Duodenal mucosa (tissue), 2 donors: ENCODE measurements at regions not wholly inside any gene's neighbourhood (a gene's known extent, or its start where the extent isn't known, plus 50 kb on each side); places are given as distances from the start of the nearest gene placed in this dataset.

Source experiments
- H3K27ac ChIP-seq: one replicate; pipeline ENCODE4 v1.7.0; 2013; ENCODE audit warnings: low read depth, low read length
- H3K27me3 ChIP-seq, 2 donors: one replicate each; pipeline ENCODE4 v1.7.0; 2013; ENCODE audit warnings: low read length in 2 of 2, control low read depth in 1 of 2; ENCODE audit not compliant: insufficient read depth in 2 of 2, control insufficient read depth in 1 of 2
- H3K36me3 ChIP-seq, 2 donors: one replicate each; pipeline ENCODE4 v1.7.0; 2013; ENCODE audit warnings: low read length in 2 of 2, control low read depth in 1 of 2; ENCODE audit not compliant: insufficient read depth in 2 of 2, control insufficient read depth in 1 of 2
- H3K4me1 ChIP-seq, 2 donors: one replicate each; pipeline ENCODE4 v1.7.0; 2013; ENCODE audit warnings: low read length in 2 of 2, control low read depth in 1 of 2; ENCODE audit not compliant: insufficient read depth in 2 of 2, control insufficient read depth in 1 of 2
- H3K4me3 ChIP-seq, 2 donors: one replicate each; pipeline ENCODE4 v1.7.0; 2013; ENCODE audit warnings: low read length in 2 of 2, low read depth in 1 of 2
- H3K9ac ChIP-seq, 2 donors: one replicate each; pipeline ENCODE4 v1.7.0; 2013; ENCODE audit warnings: low read length in 2 of 2, low read depth in 1 of 2
- H3K9me3 ChIP-seq, 2 donors: one replicate each; pipeline ENCODE4 v1.7.0; 2013; ENCODE audit warnings: low read length in 2 of 2, control low read depth in 1 of 2; ENCODE audit not compliant: control insufficient read depth in 1 of 2

DNA sequence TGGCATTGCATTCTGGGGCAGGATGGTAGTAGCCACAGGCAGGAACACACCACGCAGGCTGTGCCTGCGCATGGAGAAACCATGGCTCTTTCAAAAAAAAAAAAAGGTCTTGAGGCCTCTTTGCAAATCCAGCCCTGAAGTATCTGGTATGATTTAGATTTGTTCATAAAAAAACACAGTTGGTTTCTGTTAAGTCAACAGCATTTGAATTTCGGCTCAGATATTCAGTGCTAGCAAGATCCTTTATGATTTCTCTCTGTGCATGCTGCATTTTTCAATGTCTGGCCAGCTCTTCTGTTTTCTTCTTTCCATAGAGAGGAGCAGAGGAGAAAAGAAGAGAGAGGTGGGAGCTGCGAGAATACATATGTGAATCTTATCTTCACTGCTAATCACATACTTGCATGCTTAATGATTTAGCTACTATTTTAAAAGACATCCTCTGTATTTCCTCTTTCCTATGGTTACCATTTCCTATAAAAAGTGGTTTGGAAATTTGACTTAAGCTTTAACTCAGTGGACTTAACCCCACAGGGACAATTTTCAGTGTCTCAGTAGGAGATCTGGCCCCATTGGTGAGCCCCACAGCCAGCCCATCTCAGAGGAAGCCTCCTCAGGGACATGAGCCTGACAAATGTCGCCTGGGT, 214.3 kb upstream of the APCDD1 start:
- no peak overlapping the region for H3K9ac ChIP-seq
- H3K27ac ChIP-seq, result no peak overlapping the region
- no peak overlapping the region for H3K4me3 ChIP-seq
- H3K36me3 ChIP-seq, result no peaks in the 10 kb centered on the region
- H3K9me3 ChIP-seq, result no peaks in the 10 kb centered on the region
- H3K27me3 ChIP-seq, result no peaks in the 10 kb centered on the region
- H3K4me1 ChIP-seq, result peaks cover 0 to 4% of the 10 kb centered on the region in 2 donors

DNA sequence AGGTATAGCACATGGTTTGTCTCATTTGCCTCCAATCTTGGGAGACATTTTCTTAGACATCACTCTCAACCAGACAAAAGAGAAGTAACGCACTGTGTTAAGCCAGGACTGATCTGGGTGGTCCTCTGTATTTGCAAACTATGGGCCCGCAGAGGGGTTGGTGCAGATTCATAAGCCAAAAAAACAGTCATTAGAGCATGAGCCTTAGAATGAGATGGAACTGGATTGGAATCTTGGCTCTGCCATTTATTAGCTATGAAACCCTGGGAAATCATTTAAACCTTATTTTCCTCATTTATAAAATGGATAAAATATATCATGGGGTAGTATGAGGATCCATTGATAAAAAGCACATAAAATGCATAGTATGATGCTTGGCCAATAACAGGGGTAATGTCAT, 213.5 kb upstream of the APCDD1 start:
- Histone ChIP-seq H3K9me3 (no peaks in the 10 kb centered on the region), H3K27ac (no peak overlapping the region), H3K4me3 (no peak overlapping the region), H3K4me1 (no peaks in the 10 kb centered on the region), H3K27me3 (no peaks in the 10 kb centered on the region), H3K36me3 (no peaks in the 10 kb centered on the region), H3K9ac (no peak overlapping the region)

DNA sequence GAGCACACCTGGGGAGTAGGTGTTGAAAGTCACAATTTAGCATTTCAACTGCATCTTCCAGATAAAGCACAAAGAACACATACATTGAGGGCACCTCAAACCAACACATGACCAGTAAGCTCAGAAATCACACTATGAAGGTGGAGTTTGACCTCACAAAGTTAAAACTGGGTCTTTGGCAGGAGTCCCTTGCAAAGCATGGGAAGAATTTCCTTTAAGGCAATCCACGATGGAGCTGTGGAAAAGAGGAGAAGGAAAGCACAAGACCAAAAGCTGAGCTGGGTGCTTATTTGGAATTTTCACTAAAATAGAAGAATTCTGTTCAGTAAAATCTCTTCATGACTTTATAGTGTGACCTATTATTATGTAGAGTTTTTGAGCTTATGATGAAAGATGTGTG, 212.9 kb upstream of the APCDD1 start:
- Histone ChIP-seq H3K4me3 (no peak overlapping the region), H3K9me3 (no peaks in the 10 kb centered on the region), H3K27ac (no peak overlapping the region), H3K36me3 (no peaks in the 10 kb centered on the region), H3K4me1 (no peaks in the 10 kb centered on the region), H3K9ac (no peak overlapping the region), H3K27me3 (no peaks in the 10 kb centered on the region)

- H3K36me3 ChIP-seq, result no peaks in the 10 kb centered on the region
- H3K4me1 ChIP-seq, result no peaks in the 10 kb centered on the region
- no peak overlapping the region for H3K4me3 ChIP-seq
- H3K27ac ChIP-seq, result no peak overlapping the region
- H3K9ac ChIP-seq, result no peak overlapping the region
- H3K27me3 ChIP-seq, result no peaks in the 10 kb centered on the region
- no peaks in the 10 kb centered on the region for H3K9me3 ChIP-seq
Measured at GRCh38 chr18:10242936-10243680, 211.3 kb upstream of the APCDD1 start.

DNA sequence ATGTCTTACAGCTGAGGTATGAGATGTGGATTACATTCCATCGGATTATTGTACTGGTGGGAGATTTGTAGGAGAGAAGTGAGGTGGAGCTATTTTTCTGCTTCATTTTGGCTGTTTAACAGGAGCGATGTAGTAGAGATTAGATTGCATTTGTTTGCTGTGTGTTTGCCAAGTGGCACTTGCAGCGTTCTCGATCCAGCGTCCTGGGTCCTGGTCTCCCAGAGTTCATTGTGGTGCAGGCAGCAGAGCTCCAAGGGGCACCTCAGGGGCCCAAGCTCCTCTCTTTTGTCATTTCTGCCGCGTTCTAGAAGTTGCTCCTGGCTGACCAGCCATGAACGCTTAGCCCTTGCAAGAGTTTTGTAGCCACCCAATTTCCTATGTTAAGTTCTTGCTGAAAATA, 210.1 kb upstream of the APCDD1 start:
- H3K27me3 ChIP-seq, result no peaks in the 10 kb centered on the region
- no peak overlapping the region for H3K4me3 ChIP-seq
- H3K9ac ChIP-seq, result no peak overlapping the region
- H3K36me3 ChIP-seq, result no peaks in the 10 kb centered on the region
- H3K4me1 ChIP-seq, result no peaks in the 10 kb centered on the region
- no peaks in the 10 kb centered on the region for H3K9me3 ChIP-seq
- no peak overlapping the region for H3K27ac ChIP-seq

GRCh38 chr18:10245031-10245845, 209.2 kb upstream of the APCDD1 start:
- H3K9ac ChIP-seq, result no peak overlapping the region

DNA sequence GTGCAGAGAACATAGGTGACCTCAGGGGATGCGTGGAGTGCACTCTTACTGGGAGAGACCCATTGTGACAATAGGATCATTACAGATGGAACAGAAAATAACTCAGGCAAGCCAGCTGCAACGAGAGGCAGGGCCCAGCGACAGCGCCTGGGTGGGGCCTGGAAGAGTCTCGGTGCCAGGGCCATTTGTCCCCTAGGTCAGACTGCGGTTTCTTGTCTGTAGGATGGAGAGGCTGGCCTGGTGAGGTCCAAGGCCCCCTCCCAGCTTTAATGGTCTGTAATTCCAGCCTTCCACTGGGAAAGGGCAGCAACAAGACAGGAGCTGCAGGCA, 208.6 kb upstream of the APCDD1 start:
- H3K9ac ChIP-seq, result no peak overlapping the region
- no peaks in the 10 kb centered on the region for H3K9me3 ChIP-seq
- no peaks in the 10 kb centered on the region for H3K36me3 ChIP-seq
- no peak overlapping the region for H3K4me3 ChIP-seq
- H3K27me3 ChIP-seq, result no peaks in the 10 kb centered on the region
- no peaks in the 10 kb centered on the region for H3K4me1 ChIP-seq
- H3K27ac ChIP-seq, result no peak overlapping the region

More at GRCh38 chr18:10245031-10245845, 209.2 kb upstream of the APCDD1 start:
- no peaks in the 10 kb centered on the region for H3K4me1 ChIP-seq
- H3K27me3 ChIP-seq, result no peaks in the 10 kb centered on the region
- no peaks in the 10 kb centered on the region for H3K9me3 ChIP-seq
- H3K36me3 ChIP-seq, result no peaks in the 10 kb centered on the region
- H3K4me3 ChIP-seq, result no peak overlapping the region
- H3K27ac ChIP-seq, result no peak overlapping the region

- no peak overlapping the region for H3K27ac ChIP-seq
- no peak overlapping the region for H3K4me3 ChIP-seq
- H3K27me3 ChIP-seq, result no peaks in the 10 kb centered on the region
Measured at GRCh38 chr18:10247021-10247741, 207.3 kb upstream of the APCDD1 start.

GRCh38 chr18:10247742-10248082, 206.7 kb upstream of the APCDD1 start:
- Histone ChIP-seq H3K4me3 (no peak overlapping the region), H3K27ac (no peak overlapping the region), H3K9ac (no peak overlapping the region)

More at GRCh38 chr18:10247021-10247741, 207.3 kb upstream of the APCDD1 start:
- no peaks in the 10 kb centered on the region for H3K36me3 ChIP-seq
- H3K4me1 ChIP-seq, result no peaks in the 10 kb centered on the region
- H3K9ac ChIP-seq, result no peak overlapping the region
- H3K9me3 ChIP-seq, result no peaks in the 10 kb centered on the region

GRCh38 chr18:10248738-10249137, 205.7 kb upstream of the APCDD1 start:
- H3K9ac ChIP-seq, result no peak overlapping the region
- H3K4me1 ChIP-seq, result no peaks in the 10 kb centered on the region
- H3K27ac ChIP-seq, result no peak overlapping the region
- no peaks in the 10 kb centered on the region for H3K36me3 ChIP-seq
- H3K9me3 ChIP-seq, result no peaks in the 10 kb centered on the region
- H3K4me3 ChIP-seq, result no peak overlapping the region
- no peaks in the 10 kb centered on the region for H3K27me3 ChIP-seq

More at GRCh38 chr18:10247742-10248082, 206.7 kb upstream of the APCDD1 start:
- Histone ChIP-seq H3K9me3 (no peaks in the 10 kb centered on the region), H3K4me1 (no peaks in the 10 kb centered on the region), H3K36me3 (no peaks in the 10 kb centered on the region), H3K27me3 (no peaks in the 10 kb centered on the region)
